Heart right ventricle (tissue), 16 donors: ENCODE measurements at regions not wholly inside any gene's neighbourhood (a gene's known extent, or its start where the extent isn't known, plus 50 kb on each side); places are given as distances from the start of the nearest gene placed in this dataset.

Source experiments
- ATAC-seq, 8 donors: fragments of 200-7000 bp; cut with Tn5 transposase; one replicate each; pipeline ENCODE4 v1.9.1; 2020; ENCODE audit warnings: mild to moderate bottlenecking in 8 of 8, moderate library complexity in 8 of 8, moderate number of reproducible peaks in 1 of 8
- DNase-seq, 2 donors: peaks; one replicate each; pipeline ENCODE4 v3.0.0-alpha.2; 2020
- H3K27ac ChIP-seq, 10 donors: fragments of 200-600 bp; sonication (generic) in 2 of 10; one replicate each; pipeline versions ENCODE4 v1.5.0 to v1.8.0; 2020 to 2022; ENCODE audit warnings: mild to moderate bottlenecking in 3 of 10
- H3K27me3 ChIP-seq, 7 donors: fragments of 200-600 bp; one replicate each; pipeline ENCODE4 v1.8.0; 2021 to 2022; ENCODE audit warnings: mild to moderate bottlenecking in 2 of 7
- H3K36me3 ChIP-seq, 9 donors: fragments of 200-600 bp; sonication (generic) in 1 of 9; one replicate each; pipeline versions ENCODE4 v1.5.0 to v1.8.0; 2020 to 2022; ENCODE audit warnings: mild to moderate bottlenecking in 2 of 9
- H3K4me1 ChIP-seq, 9 donors: fragments of 200-600 bp; sonication (generic) in 1 of 9; one replicate each; pipeline versions ENCODE4 v1.5.0 to v1.8.0; 2020 to 2022; ENCODE audit warnings: mild to moderate bottlenecking in 4 of 9
- H3K4me3 ChIP-seq, 10 donors: fragments of 200-600 bp; sonication (generic) in 2 of 10; one replicate each; pipeline versions ENCODE4 v1.5.0 to v1.8.0; 2020 to 2022; ENCODE audit warnings: mild to moderate bottlenecking in 7 of 10, moderate library complexity in 2 of 10
- H3K9me3 ChIP-seq, 11 donors: fragments of 200-600 bp in 10 of 11; sonication (generic) in 2 of 11; one replicate each; pipeline versions ENCODE4 v1.5.0 to v1.8.0; 2013 to 2022; ENCODE audit warnings: mild to moderate bottlenecking in 2 of 11, control low read depth in 1 of 11, moderate library complexity in 1 of 11
- CTCF ChIP-seq, 9 donors: fragments of 200-600 bp; sonication (generic) in 2 of 9; IDR thresholded peaks; one replicate each; pipeline versions ENCODE4 v1.5.0 to v1.8.0; 2021 to 2022; ENCODE audit warnings: antibody characterized with exemption in 9 of 9, mild to moderate bottlenecking in 5 of 9, moderate library complexity in 1 of 9
- WGBS, 2 donors: extraction: QIAGEN DNeasy Blood & Tissue Kit; methylation state at CpG; one replicate each; pipeline ENCODE4 v1.1.7; 2013; ENCODE audit warnings: inconsistent platforms in 1 of 2; 5-methylcytosine and 5-hydroxymethylcytosine counted together
- intact Hi-C, 10 donors: fragments of 100-400 bp; cut with DNase I; formaldehyde crosslinking; loops; one replicate each; pipeline versions ENCODE4 v1.11.1 to v1.14.2; 2022
- donor health status: Arrhythmogenic right ventricular cardiomyopathy.
- donor health status: ischemic (EF 13 %, LVEDD 7.1; RV severe dilation, severe dysfunction).
- donor health status: healthy with polysubstance abuse.
- donor health status: DM: no; HTN: yes; CAD: no.
- donor health status: DM: no; HTN: no; CAD: no.
- donor health status: ischemic (EF 25% LVEDD 6.9; RV normal size, moderate dysfunction).
- donor health status: ischemic (EF 25% LVEDD 5.7; RV mildly dilated, moderate dysfunction).
- donor health status: healthy.
- donor health status: DM: yes; HTN: yes; CAD: no.
- donor health status: Ischemic cardiomyopathy.
- donor health status: ischemic (EF 35%, LVEDD 5.7; RV mildly dilated, moderate dysfunction).
- donor health status: nonischemic (EF 11% LVEDD 7.7; RV severe dilation, severe dysfunction).
- donor health status: DM: yes; HTN: yes; CAD: no.
- donor health status: PGD.
- donor health status: ischemic (EF 29% LVEDD 5.4; RV normal size, mild dysfunction).
- donor health status: nonischemic (EF 23%, LVEDD 6.1; RV moderate dilation, normal function).

- no peaks in the 10 kb centered on the region for H3K27me3 ChIP-seq
- no peak overlapping the region for H3K4me3 ChIP-seq
- H3K36me3 ChIP-seq = no peaks in the 10 kb centered on the region
- WGBS, 2 donors = 95 to 98% methylated on average over 1 of the region's 1 CpG
- DNase-seq = no peak
- H3K4me1 ChIP-seq = no peaks in the 10 kb centered on the region
- intact Hi-C loops = no loop called here
- no peak overlapping the region for H3K27ac ChIP-seq
- ATAC-seq = no peak
- H3K9me3 ChIP-seq = no peaks in the 10 kb centered on the region
- no peak for TF ChIP-seq CTCF (IDR thresholded peaks at IDR 0.05)
Observed at GRCh38 chr5:72633649-72634048, 126.4 kb upstream of the ZNF366 start.

- 80 to 84% methylated on average over 2 of the region's 2 CpGs for WGBS, 2 donors
- no peaks in the 10 kb centered on the region for H3K9me3 ChIP-seq
- no peak overlapping the region for H3K27ac ChIP-seq
- H3K27me3 ChIP-seq = no peaks in the 10 kb centered on the region
- H3K4me3 ChIP-seq = no peak overlapping the region
- no peaks in the 10 kb centered on the region for H3K36me3 ChIP-seq
- no peaks in the 10 kb centered on the region for H3K4me1 ChIP-seq
- intact Hi-C loops = no loop called here
- ATAC-seq (peak in 1 of 8 donors; percentile 67), DNase-seq (no peak)
- no peak for TF ChIP-seq CTCF (IDR thresholded peaks at IDR 0.05)
Observed at GRCh38 chr5:72633041-72633445, 125.8 kb upstream of the ZNF366 start.

- TF ChIP-seq CTCF (IDR thresholded peaks at IDR 0.05) = no peak
- H3K27ac ChIP-seq = no peak overlapping the region
- WGBS, 2 donors = 92 to 93% methylated on average over 6 of the region's 6 CpGs
Observed at GRCh38 chr5:72630721-72631120, 123.5 kb upstream of the ZNF366 start.

GRCh38 chr5:72630081-72630480, 122.9 kb upstream of the ZNF366 start:
- no peak overlapping the region for H3K27ac ChIP-seq
- intact Hi-C loops = no loop called here
- H3K4me1 ChIP-seq = peaks cover 0 to 5% (median 0%) of the 10 kb centered on the region in 9 donors
- no peaks in the 10 kb centered on the region for H3K9me3 ChIP-seq
- H3K36me3 ChIP-seq = no peaks in the 10 kb centered on the region
- no peak for TF ChIP-seq CTCF (IDR thresholded peaks at IDR 0.05)
- no peaks in the 10 kb centered on the region for H3K27me3 ChIP-seq
- WGBS, 2 donors = 90% methylated on average over 2 of the region's 2 CpGs
- H3K4me3 ChIP-seq = no peak overlapping the region
- DNase-seq (no peak), ATAC-seq (no peak)

More at GRCh38 chr5:72630721-72631120, 123.5 kb upstream of the ZNF366 start:
- ATAC-seq (no peak), DNase-seq (no peak)
- intact Hi-C loops = no loop called here
- Histone ChIP-seq H3K4me1 (no peaks in the 10 kb centered on the region), H3K4me3 (no peak overlapping the region), H3K9me3 (no peaks in the 10 kb centered on the region), H3K36me3 (no peaks in the 10 kb centered on the region), H3K27me3 (no peaks in the 10 kb centered on the region)
